Stimulated activated CD4-positive, alpha-beta T cell treated with anti-CD3 and anti-CD28 coated beads, Interleukin-1b, Interleukin-23, amount 100 ng/mL, for 48 hours (primary cell): ENCODE measurements at regions not wholly inside any gene's neighbourhood (a gene's known extent, or its start where the extent isn't known, plus 50 kb on each side); places are given as distances from the start of the nearest gene placed in this dataset.
A peak's percentile ranks its signal among the peaks of the same experiment; 100 is the strongest.
"Not testable (repeated sequence)": the region's sequence is repeated elsewhere in the genome, so short reads cannot be mapped to it uniquely, and the experiment has no call there.

Experiments
- DNase-seq: peaks from one replicate; pipeline ENCODE4 v3.0.0-alpha.2; 2020

DNA sequence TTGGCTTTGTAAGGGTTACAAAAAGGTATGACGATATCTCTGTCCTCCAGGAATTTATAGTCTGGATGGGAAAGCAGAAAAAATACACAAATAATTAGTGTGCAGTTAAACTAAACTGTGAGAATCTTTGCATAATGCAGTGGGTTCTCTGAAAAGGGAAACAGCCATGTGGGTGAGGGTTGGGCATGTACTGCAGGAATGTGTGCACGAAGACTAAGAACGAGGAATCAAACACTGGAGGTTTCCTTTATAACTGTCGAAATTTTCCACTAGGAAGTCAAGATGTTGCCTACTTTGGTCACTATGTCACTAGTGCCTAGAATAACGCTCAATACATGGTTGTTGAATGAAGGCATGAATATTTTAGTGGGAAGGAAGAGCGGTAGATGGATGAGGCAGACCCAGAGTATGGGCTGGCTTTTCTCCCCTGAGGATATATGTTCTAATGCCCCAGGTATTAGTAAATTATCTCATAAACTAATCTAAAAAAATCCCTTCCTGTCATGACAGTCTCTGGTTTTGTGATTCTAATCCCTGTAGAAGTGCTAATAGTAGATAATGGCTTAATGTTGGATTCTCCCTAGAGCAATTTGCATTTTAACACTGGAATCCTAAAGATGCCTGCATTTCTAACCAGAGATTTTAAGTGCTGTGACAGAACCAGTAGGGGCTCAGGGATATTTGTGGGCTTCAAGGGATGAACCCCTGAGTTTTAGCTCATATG lies 227.3 kb downstream of the NMUR2 start:
- DNase-seq, result no peak

DNA sequence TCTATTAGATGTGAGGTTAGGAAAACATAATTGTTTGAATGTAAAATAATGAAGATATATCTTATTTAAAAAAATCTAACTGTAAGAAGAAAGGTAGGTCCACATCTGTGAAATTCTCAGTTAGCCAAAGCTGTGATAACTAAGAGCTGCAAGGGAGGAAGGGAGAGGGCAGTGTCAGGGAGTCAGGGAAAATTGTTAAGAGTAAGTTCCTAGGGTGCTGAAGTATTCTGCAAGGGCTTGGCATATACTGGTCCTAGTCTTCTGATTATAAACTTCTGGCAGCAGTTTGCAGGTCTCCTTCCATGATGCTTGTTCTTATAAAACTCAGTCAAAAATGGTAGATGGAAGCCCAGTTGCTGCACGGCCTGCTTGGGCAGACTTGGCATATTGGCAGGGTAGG lies 233.2 kb downstream of the NMUR2 start:
- no peak for DNase-seq

GRCh38 chr5:152170350-152170749 lies 234.7 kb downstream of the NMUR2 start:
- DNase-seq, result no peak

DNA sequence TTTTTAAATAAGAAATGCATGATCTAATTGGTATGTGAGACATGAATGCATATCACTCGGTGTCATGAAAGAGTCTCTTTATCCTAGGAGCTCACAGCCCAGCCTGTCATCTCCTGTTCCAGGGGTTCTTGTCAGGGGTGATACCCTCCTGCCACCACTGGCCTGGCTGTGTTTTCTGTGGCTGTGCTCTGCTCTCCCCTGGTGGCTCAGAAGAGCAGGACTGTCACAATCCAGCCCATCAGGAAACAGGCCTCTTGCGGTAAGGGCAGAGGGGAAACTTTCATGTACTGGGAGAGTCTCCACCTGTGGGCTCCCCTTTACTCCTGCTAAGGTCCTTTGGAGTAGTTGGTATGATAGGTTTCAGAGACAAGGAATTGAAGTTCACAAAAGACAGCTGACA lies 240.2 kb upstream of the GLRA1 start:
- no peak for DNase-seq

DNA sequence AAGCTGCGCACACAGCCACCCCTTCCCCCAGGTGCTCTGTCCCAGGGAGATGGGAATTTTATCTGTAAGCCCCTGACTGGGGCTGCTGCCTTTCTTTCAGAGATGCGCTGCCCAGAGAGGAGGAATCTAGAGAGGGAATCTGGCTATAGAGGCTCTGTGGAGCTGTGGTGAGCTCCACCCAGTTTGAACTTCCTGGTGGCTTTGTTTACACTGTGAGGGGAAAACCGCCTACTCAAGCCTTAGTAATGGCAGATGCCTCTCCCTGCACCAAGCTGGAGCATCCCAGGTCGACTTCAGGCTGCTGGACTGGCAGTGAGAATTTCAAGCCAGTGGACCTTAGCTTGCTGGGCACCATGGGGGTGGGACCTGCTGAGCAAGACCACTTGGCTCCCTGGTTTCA lies 235.2 kb upstream of the GLRA1 start:
- DNase-seq, result not testable (repeated sequence)

DNA sequence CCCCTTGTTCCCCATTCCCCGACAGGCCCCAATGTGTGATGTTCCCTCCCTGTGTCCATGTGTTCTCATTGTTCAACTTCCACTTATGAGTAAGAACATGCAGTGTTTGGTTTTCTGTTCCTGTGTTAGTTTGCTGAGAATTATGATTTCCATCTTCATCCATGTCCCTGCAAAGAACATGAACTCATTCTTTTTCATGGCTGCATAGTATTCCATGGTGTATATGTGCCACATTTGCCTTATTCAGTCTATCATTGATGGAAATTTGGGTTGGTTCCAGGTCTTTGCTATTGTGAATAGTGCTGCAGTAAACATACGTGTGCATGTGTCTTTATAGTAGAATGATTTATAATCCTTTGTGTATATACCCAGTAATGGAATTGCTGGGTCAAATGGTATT lies 229.8 kb upstream of the GLRA1 start:
- DNase-seq, result not testable (repeated sequence)

DNA sequence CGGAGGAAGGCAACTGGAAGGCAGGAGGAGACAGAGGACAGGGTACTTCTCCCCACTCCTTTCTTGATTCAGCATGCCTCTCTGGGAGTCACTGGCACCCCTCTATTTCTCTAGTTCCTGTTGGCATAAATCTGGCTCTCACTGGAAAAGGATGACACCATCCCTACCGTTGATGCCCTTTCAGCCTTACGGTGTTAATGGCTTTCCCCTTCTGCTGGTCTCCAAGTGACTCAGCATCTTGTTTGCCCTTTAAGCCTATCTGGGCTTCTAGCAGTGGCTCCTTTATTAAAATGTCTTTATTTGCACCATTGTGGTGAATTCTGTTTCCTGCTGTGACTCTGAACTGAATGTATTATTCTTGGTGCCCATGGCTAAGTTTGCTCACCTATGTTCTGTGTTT lies 227.3 kb upstream of the GLRA1 start:
- DNase-seq, result no peak

DNA sequence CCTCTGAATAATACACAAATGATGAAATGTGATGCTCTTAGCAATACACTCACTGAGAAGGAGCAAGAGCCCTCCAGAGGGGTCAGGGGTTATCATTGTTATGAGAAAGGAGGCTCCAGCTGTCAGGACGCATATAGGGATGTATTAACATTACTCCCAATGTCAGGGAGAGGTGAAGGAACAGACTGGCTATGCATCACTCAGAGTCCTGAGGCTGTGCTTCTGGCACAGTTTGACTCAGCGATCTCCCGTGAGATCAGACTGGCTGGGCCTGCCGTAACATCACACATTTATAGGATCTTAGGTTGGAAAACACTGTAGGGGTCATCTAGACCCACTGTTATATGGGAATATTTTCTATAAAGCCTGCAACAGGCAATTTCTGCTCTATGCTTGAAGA lies 226.5 kb upstream of the GLRA1 start:
- DNase-seq, result no peak

GRCh38 chr5:152147286-152147685 lies 222.6 kb upstream of the GLRA1 start:
- DNase-seq, result no peak

GRCh38 chr5:152146566-152146965 lies 221.9 kb upstream of the GLRA1 start:
- no peak for DNase-seq

- DNase-seq, result no peak
Measured at GRCh38 chr5:152144556-152144955, 219.9 kb upstream of the GLRA1 start.

- no peak for DNase-seq
Measured at GRCh38 chr5:152144030-152144429, 219.4 kb upstream of the GLRA1 start.

GRCh38 chr5:152142840-152143469 lies 218.3 kb upstream of the GLRA1 start:
- DNase-seq, result peak; percentile 52

- no peak for DNase-seq
Measured at GRCh38 chr5:152140347-152140746, 215.7 kb upstream of the GLRA1 start.

GRCh38 chr5:152137063-152137462 lies 212.4 kb upstream of the GLRA1 start:
- DNase-seq, result no peak

- DNase-seq, result no peak
Measured at GRCh38 chr5:152136321-152136720, 211.7 kb upstream of the GLRA1 start.

GRCh38 chr5:152135827-152136226 lies 211.2 kb upstream of the GLRA1 start:
- no peak for DNase-seq

DNA sequence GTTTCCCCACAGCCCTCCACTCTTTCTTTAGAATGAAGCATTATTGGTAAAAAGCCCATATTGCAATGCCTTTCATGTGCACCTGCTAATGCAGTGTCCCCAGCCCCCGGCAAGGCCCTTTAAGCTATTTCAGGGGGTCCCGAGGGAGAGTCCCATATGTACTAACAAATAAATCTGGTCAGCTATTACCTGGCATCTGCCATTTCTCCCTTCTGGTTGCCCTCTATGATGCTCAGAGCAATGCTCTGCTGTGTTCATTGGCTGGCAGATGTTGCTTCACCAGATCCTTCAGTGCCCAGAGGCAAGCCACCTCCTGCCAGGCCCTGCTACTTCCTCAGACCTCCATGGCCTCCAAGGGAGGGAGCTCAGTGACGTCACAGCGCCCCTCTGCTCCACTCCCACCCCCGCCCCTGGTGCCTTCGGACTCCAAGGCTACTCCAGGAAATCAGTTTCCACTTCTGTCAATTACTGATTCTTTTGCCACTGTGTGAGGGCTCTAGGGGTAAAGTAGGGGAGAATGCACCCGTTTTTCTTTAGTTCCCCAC lies 201.1 kb upstream of the GLRA1 start:
- DNase-seq, result no peak

DNA sequence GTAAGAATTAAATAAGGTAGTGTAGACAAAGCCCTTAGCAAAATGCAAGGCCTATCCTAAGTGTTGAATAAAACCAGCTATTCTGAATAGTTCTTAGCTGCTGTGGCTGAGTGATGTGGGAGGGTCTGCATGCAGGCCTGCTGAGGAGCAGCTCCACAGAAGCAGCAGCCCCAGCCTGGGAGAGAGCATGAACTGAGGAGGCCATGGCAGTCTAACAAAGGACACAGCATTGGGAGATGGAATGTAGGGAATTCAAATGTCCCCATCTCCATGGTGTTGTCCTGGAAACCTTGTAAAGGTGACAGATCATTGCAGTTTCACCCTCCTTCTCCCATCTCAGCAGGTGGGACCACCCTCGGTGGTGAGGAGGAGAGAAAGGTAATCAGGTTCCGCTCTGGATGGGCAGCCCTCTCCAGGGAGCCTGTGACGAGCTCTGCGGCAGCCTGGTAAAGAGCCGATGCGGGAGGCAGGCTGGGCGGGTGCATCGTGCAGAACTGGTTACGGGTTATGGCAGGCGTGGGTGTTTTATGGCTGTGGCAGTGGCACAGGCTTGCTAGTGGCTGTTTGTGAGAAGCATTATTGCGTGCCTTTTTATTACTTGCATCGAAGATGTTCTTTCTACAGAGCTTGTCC lies 199.9 kb upstream of the GLRA1 start:
- no peak for DNase-seq

- no peak for DNase-seq
Measured at GRCh38 chr5:152118676-152119470, 194.2 kb upstream of the GLRA1 start.

- no peak for DNase-seq
Measured at GRCh38 chr5:152116934-152117333, 192.3 kb upstream of the GLRA1 start.

- DNase-seq, result peak; percentile 70
Measured at GRCh38 chr5:152113401-152113800, 188.8 kb upstream of the GLRA1 start.

- no peak for DNase-seq
Measured at GRCh38 chr5:152107220-152107619, 182.6 kb upstream of the GLRA1 start.
